Kasumi-1 (cell line): ENCODE measurements at regions not wholly inside any gene's neighbourhood (a gene's known extent, or its start where the extent isn't known, plus 50 kb on each side); places are given as distances from the start of the nearest gene placed in this dataset.

Experiments
- DNase-seq, 2 experiments: peaks; one replicate each; lab custom pipeline; 2025; lab: John Stamatoyannopoulos, UW

DNA sequence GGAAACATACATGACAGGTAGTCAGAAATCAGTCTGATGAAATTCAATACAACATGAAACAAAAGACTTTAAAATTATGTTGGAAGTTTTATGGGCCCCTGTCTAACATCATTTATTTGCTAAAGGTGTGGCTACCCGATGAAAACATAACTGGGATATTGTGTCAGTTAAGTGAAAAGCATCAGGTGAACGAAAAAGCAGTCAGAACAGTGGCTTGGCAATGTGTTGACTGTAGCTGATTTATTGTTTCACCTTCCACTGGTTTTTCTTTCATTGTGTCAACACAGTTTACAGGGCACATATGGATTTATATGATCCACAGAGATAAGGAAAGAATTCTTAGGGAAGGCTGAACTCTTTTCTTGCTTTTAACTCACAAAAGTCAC, 429.6 kb upstream of the ZNF608 start:
- no peak for DNase-seq

GRCh38 chr5:125177340-125177739, 430.9 kb upstream of the ZNF608 start:
- no peak for DNase-seq

DNA sequence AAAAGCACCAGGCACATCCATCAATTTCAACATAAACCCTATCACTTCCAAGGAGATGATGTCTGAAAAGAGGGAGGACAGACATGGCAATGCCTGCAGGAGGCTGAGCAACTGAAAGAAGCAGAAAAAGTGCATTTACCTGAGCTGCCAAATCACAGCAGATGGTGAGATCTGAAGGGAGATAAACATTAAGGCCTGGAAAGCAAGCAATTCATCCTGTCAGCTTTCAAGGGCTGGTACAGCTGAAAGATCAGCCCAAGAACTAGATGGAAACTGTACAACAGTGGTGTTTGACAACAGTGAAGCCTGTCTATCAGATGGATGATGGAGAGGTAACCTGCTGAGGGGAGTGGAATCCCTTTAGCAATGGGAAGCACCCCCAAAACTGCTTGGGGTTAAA, 433.2 kb upstream of the ZNF608 start:
- no peak for DNase-seq

DNA sequence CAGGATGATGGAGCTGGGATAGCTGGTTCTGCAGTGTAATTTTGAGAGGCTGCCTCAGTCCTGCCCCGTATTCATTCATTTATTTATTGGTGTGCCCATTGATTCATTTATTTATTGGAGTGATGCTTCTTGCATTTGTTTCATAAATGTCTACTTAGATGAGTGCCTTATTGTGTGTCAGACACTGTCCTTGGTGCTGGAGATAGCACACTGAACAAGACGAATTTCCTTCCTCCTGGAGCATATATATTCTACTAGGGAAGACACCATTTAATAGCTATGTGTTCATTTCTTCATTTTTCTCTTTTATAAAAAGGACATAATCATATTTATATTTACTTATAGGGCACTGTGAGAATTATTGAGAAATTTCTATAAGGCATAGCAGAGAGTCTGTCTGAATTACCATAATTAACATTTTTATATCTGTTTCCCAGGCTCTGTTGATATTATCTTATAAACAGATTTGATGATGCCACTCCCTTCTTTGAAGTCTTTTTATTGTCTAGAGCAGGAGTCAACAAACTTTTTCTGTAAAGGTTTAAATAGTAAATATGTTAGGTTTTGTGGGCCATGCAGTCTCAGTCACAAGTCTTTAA, 433.9 kb upstream of the ZNF608 start:
- peak; percentile 38 to 45 for DNase-seq

- DNase-seq, result no peak
Observed at GRCh38 chr5:125181159-125181558, 434.7 kb upstream of the ZNF608 start.

- no peak for DNase-seq
Observed at GRCh38 chr5:125181955-125182354, 435.5 kb upstream of the ZNF608 start.

- no peak for DNase-seq
Observed at GRCh38 chr5:125185740-125186139, 439.3 kb upstream of the ZNF608 start.

GRCh38 chr5:125186911-125187375, 440.5 kb upstream of the ZNF608 start:
- DNase-seq, result no peak

DNA sequence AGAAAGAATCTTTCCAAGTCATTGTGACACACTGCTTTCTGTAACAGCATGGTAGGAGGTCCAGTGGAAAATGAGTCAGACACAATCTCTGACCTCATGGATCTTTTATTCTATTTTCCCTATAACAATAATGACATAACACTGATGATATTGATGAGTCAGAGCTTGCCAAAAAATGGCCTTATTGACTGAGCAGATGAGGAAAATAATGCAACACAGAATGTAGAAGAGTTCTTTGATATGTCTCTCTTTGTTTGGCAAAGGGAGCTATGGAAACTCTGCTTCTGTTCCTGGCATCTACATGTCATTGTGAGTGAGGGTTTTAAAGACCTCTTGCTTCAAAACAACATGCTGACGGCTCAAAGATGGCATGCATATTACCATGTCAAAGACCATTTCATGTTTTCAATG, 443.1 kb upstream of the ZNF608 start:
- no peak for DNase-seq

DNA sequence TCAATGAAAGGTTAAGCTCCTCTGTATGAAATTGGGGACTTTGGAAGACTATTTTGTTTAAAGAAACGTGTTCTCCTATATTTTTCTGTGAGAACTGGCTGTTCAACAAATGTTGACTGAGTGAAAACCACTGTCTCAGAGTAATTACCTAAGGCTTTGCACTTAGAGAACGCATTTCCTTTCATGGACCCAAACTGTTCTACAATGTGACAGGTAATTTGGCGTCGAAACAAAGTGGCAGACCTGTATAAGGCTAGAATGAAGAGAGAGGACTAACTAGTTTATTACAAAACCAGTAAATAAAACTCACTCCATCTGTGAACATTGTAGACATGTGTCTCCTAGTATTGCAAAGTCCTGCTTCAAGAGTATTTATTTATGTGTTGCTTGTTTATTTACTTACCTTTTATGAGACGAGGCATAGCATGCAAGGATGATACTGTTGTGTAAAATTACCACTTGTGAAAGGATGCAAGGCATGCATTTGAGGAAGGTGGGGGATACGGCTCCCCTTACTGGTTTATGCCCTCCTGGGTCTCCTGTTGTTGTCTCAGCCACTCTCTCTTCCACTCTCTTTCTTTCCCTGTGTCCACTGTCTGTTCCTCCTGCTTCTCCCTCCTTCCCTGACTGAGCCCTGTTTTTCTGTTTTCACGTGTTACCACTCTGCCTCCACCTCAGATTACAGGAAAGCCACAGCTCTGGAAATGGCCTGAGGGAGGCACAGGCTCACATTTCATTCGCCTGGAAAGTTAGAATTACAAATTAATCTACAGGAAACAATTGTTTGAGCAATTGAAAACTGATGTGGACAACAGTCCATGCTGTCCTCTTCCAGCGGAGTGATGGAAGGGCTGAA, 444.0 kb upstream of the ZNF608 start:
- no peak for DNase-seq

DNA sequence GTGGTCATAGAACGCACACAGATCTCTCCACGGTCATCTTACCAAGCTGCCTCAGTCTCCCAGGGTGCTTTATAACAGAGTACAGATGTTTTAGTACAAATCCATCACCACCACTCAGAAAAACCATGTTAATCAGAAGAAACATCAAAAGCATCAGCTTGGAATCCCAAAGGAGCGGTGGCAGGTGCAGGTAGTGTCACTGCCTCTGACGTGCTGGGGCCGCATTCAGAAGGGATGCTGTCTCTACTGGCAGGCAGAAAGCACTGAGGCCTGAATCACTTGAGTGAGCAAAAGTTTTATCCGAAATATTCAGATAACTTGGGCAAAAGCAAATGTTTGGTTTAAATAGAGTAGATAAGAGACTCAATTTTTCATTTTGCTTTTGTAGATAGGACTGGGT, 448.4 kb upstream of the ZNF608 start:
- no peak for DNase-seq

DNA sequence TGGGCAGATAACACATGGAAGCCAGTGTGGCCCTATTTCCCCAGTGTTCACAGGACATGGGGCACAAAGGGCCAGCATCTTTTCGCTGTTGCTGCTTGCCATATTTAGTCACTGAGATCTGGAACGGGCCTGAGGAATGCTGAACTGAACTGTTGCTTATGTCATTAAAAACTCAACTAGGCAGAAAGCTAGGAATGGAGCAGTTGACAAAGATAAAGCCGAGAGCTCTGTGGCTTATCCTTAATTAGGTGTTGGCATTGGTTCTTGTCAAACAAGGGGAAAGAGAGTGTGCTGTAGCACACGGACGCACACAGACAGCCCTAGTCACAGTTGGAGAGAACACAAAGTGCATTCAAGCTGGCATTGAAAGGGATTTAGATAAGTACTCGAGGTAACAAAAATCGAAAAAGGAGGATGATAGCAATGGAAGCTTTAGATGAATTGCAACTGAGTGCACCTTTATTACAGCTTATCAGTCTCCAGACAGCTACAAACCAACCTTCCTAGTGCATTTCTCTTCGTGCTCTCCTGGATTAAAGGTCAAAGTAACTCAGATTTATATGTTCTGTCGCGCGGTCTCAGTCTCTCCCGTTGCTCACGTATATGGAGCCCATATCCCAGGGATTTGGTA, 450.2 kb upstream of the ZNF608 start:
- no peak for DNase-seq

DNA sequence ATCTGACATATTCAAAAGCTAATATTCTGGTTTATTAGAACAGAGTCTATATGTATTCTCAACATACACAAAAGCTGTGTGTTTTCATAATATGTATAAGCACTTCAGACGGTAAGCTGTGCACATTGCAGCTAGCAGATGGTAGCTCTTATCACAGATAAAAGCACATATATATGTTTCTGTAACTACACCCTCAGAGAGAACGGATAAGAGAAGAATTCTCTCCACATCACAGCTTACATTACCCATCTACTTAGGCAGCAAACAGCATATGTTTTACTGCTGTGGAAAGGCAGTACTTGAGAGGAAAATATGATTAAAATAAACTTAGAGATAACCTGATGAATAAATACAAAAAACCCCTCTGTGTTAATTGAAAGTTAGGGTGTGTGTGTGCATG, 450.9 kb upstream of the ZNF608 start:
- no peak for DNase-seq

DNA sequence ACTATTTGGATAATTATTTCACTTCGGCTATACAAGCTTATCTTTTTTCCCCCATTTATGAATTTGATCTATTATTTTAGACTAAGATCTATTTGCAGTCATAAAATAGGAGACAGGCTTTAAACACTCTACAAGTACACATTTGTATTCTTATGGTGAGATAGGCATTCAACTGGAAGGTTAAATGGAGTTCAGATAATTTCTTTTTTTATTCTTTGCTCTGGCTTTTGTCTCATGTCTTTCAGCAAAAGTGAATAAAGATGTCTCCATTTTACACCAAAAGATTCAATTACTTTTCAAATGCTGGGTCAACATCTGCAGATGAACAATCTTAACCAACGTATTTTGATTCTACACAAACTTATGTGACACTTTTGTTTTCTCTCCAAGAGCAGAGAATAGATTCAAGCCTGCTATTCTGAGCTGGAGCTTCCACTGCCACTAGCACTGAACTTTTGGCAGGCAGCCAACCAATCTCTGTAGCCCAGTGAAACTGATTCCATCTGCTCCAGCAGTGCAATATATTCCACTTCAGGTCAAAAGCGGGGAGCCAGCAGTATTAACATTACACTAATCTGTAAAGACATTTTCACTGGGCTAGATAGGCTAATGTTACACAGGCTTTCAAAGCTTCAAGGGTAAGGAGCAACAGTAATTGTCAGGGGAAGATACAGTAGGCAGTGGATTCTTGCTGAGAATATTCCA, 452.0 kb upstream of the ZNF608 start:
- DNase-seq, result no peak

DNA sequence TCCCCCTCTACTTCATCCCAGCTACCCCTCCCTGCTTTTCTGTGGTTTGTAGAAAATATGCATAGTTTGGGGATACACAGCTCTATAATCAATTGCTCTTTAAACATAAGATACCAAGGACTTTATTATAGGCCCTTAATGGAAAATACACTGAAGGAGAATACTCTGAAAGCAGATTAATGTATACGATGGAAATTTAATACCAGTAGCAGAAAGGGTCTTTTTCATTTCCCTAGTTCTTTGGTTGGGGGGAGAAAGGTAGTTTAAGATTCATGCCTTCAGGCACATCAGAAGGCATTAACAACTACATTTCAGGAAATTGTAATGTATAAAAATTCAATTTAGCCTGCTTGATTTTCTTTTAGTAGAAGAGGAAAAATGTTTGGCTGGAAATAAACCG, 452.9 kb upstream of the ZNF608 start:
- DNase-seq, result no peak

DNA sequence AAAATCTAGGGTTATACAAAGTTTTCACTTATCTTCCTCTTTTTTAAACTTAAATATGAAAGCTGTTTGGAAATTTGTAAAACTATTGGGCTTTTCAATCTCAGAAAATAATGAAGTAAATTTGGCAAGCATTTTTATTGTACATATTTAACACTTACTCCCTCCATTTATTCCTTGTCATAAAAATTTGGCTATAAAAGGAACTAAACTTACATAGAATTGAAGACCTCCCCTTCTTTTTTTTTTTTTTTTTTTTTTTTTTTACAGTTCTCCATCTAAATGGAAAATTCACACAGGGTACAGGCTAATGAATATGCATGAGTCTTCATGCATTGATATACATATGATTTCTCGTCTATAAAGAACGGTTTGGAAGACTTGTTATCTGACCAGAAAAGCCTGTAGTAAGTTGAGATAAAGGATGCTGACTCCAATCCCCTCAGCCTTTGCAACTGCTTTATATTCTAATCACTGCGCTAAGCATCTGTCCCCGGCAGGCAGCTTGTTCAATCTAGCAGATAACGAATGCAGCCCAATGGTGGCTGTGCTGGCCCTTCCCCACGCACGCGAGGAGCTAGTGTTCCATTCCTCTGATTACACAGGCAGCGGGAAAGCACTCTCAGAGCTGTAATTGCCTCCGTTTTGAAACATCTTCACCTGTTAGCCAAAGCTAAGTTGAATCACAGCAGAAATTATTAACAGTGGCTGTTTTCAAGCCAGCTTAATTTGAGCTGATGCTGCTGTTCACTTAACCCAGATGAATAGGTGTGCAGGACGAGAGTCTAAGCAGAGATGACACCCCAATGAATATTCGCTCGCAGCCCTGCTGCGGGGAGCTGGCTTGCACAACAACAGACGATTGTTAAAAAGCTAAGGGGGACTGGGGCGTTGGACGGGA, 453.8 kb upstream of the ZNF608 start:
- no peak for DNase-seq

DNA sequence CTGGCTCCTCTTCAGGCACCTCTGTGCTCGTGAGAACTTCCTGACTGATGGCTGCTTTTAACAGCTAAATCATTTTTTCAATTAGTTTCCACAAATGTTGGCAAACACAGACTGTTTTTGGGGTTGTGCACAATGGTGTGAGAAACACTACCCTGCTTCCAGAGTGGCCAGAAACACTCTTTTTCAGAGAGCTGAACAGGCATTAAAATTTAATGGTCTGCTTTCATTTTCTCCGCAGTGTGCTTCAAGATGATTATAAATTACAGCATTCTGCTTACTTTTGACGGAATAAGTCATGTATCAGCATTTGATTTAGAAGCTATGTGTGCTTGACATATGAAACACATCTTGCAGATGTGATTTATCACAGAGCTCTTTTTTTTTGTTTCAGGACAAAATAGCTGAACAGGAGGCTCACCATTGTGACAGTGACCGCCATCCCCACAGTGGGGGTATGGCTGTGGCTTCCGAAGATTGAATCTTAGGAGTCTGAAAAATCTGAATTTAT, 454.5 kb upstream of the ZNF608 start:
- no peak for DNase-seq

DNA sequence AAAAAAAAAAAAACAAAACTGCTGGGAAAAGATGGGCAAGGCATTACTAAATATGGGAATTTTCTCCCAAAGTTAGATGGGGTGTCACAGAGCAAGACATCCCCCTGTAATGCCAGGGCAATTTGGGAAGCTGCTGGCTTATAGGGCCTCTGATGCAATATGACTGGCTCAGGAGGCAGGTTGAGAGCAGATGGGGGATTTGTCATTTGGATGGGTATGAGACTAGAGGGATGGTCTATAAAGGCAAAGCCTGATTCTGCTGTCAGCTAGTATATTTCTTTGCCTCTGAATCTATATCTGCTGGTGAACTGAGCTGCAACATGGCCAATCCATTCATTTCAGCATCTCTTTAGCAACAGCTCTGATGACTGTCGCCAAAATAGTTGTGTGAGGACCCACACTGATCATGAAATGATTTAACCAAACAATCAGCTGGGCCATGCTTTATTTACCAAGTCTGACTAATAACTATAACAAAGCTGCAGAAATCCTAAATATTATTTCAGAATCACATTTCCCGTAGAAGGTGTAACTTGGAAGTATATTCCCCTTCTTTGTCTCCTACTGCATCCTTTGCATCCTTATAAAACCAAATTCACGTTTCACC, 455.1 kb upstream of the ZNF608 start:
- no peak for DNase-seq

DNA sequence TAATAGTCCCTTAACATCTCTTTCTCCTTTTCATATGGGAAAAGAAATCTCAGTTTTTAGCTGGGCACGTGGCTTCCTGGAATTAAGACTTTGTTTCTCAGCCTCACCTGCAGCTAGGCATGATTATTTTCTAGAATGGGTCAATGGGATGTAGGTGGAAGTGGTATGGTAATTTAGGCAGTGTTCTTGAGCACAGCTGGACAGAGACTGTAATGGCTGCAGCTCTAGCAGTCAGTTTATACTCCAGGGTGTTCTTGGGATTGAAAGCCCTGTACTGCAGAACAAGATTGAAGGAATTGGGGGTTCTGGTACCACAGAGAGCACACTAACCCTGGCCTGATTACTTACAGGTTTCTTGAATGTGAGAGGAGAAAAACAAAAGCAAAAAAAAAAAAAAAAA, 455.9 kb upstream of the ZNF608 start:
- no peak for DNase-seq

DNA sequence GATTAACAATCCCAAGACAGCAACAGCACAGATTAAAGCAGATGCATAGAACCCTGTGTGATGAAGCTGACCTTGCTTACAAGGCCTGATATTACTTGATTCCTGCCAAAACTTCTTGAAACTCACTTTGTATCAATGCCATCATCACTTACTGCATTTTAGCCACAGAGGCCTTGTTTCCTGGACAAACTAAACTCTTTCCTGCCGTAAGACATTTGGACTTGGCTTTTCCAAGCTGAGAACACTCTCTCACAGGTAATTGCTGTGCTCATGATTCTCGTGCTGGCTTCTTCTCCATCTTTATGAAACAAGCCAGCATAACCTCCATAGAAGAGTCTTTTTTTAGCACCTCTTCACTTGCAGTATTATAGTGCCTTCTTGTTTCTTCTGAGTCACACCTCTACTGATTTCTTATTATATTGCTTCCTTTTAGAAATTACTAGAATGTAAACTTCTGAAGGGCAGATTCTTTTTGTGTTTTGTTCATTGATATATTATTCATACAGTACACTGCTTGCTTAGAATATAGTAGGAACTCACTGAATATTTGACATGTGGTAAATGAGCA, 456.5 kb upstream of the ZNF608 start:
- DNase-seq, result no peak

DNA sequence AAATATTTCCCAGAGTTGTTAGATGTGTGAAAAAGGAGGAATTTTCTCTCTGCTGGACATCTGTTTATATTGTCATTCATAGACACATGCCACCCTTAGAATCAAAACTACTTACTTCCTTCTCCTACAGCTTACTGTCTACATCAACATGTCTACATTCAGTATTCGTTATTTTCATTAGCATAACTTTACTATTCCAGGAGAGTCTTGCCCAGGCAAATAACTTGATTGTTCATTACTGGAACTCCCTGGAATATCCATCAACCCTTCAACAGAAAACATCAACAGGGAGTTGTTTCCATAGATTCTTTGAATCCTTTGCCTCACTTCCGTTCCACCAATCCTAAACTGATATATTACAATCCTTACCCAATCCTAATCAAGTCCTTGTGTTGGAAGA, 457.5 kb upstream of the ZNF608 start:
- no peak for DNase-seq
